Fibroblast of lung (primary cell): ENCODE measurements at regions not wholly inside any gene's neighbourhood (a gene's known extent, or its start where the extent isn't known, plus 50 kb on each side); places are given as distances from the start of the nearest gene placed in this dataset.

Experiments used
- DNase-seq, 2 donors: peaks; one replicate each; pipeline versions ENCODE4 v3.0.0 to v3.0.0-alpha.2; 2010; ENCODE audit warnings: low read depth in 2 of 2
- H2AFZ ChIP-seq: 2 replicates; pipeline ENCODE4 v1.5.1; 2012; ENCODE audit warnings: low read length, control low read depth, inconsistent platforms
- H3K27ac ChIP-seq: 2 replicates; pipeline ENCODE4 v1.5.1; 2011; ENCODE audit warnings: low read length, control low read depth; ENCODE audit not compliant: insufficient read depth
- H3K27me3 ChIP-seq: 2 replicates; pipeline ENCODE4 v1.5.1; 2011; ENCODE audit warnings: mild to moderate bottlenecking, low read length; ENCODE audit not compliant: control insufficient read depth, insufficient read depth
- H3K36me3 ChIP-seq: 2 replicates; pipeline ENCODE4 v1.5.1; 2011; ENCODE audit warnings: low read length; ENCODE audit not compliant: control insufficient read depth, insufficient read depth
- H3K4me1 ChIP-seq: 2 replicates; pipeline ENCODE4 v1.5.1; 2011; ENCODE audit warnings: low read length; ENCODE audit not compliant: control insufficient read depth, insufficient read depth; ENCODE audit errors: extremely low read depth
- H3K4me2 ChIP-seq: 2 replicates; pipeline ENCODE4 v1.5.1; 2011; ENCODE audit warnings: low read length, control low read depth; ENCODE audit not compliant: insufficient read depth; ENCODE audit errors: extremely low read depth
- H3K4me3 ChIP-seq, 4 experiments: fragments of 200-600 bp in 1 of 4; sonication (generic) in 1 of 4; replicated peaks in 1 of 4; 2 replicates each; pipeline ENCODE4 v1.5.1; 2011 to 2016; ENCODE audit warnings: low read length in 4 of 4, low read depth in 3 of 4, mild to moderate bottlenecking in 3 of 4, control low read depth in 2 of 4, inconsistent platforms in 1 of 4, mixed read lengths in 1 of 4; ENCODE audit not compliant: insufficient read depth in 1 of 4; ENCODE audit errors: control extremely low read depth in 1 of 4
- H3K79me2 ChIP-seq: 2 replicates; pipeline ENCODE4 v1.5.1; 2012; ENCODE audit warnings: mild to moderate bottlenecking, low read length, inconsistent platforms; ENCODE audit not compliant: control insufficient read depth, insufficient read depth
- H3K9ac ChIP-seq: 2 replicates; pipeline ENCODE4 v1.5.1; 2011; ENCODE audit warnings: mild to moderate bottlenecking, low read length, control low read depth; ENCODE audit not compliant: insufficient read depth
- H3K9me3 ChIP-seq: 2 replicates; pipeline ENCODE4 v1.5.1; 2012; ENCODE audit warnings: low read depth, low read length; ENCODE audit not compliant: control insufficient read depth, insufficient read depth
- H4K20me1 ChIP-seq: 2 replicates; pipeline ENCODE4 v1.5.1; 2011; ENCODE audit warnings: low read length; ENCODE audit not compliant: control insufficient read depth, insufficient read depth; ENCODE audit errors: extremely low read depth
- CTCF ChIP-seq, 2 donors: IDR thresholded peaks in 1 of 2; conservative IDR thresholded peaks in 1 of 2; 1 replicate in 1 of 2; 2 replicates in 1 of 2; pipeline ENCODE4 v1.5.1; 2011 to 2012; ENCODE audit warnings: low read length in 2 of 2, control low read depth in 1 of 2, inconsistent platforms in 1 of 2, low read depth in 1 of 2, mild to moderate bottlenecking in 1 of 2
- EZH2 ChIP-seq: IDR thresholded peaks from 2 replicates; pipeline ENCODE4 v1.5.1; 2012; ENCODE audit warnings: low read length, control low read depth, mild to moderate bottlenecking; ENCODE audit errors: missing control alignments

GRCh38 chr14:96999654-97000155, 202.5 kb downstream of the VRK1 start:
- TF ChIP-seq EZH2 (no peak), CTCF (conservative IDR thresholded peaks at IDR 0.05 in 1 of 2, IDR thresholded peaks at IDR 0.05 in 1 of 2; ENCODE audit: low read depth in 1 of 2, low read length in 2 of 2) (no peak)
- no peaks in the 10 kb centered on the region for H4K20me1 ChIP-seq
- no peak overlapping the region for H3K27ac ChIP-seq
- H3K9me3 ChIP-seq, result no peaks in the 10 kb centered on the region
- H3K4me2 ChIP-seq, result no peak overlapping the region
- no peak overlapping the region for H2AFZ ChIP-seq
- no peak overlapping the region for H3K9ac ChIP-seq
- no peaks in the 10 kb centered on the region for H3K27me3 ChIP-seq
- DNase-seq, result no peak
- H3K4me3 ChIP-seq, result no peak overlapping the region
- H3K79me2 ChIP-seq, result no peaks in the 10 kb centered on the region
- H3K4me1 ChIP-seq, result no peaks in the 10 kb centered on the region
- H3K36me3 ChIP-seq, result no peaks in the 10 kb centered on the region

- Histone ChIP-seq H3K4me2 (no peak overlapping the region), H3K4me1 (no peaks in the 10 kb centered on the region), H2AFZ (no peak overlapping the region), H3K27me3 (no peaks in the 10 kb centered on the region), H3K9me3 (no peaks in the 10 kb centered on the region), H3K36me3 (no peaks in the 10 kb centered on the region), H3K9ac (no peak overlapping the region), H3K79me2 (no peaks in the 10 kb centered on the region), H4K20me1 (no peaks in the 10 kb centered on the region), H3K4me3 (no peak overlapping the region), H3K27ac (no peak overlapping the region)
- no peak for TF ChIP-seq CTCF (conservative IDR thresholded peaks at IDR 0.05 in 1 of 2, IDR thresholded peaks at IDR 0.05 in 1 of 2; ENCODE audit: low read depth in 1 of 2, low read length in 2 of 2)
- TF ChIP-seq EZH2, result no peak
- DNase-seq, result no peak
These were observed 205.3 kb downstream of the VRK1 start for GRCh38 chr14:97002454-97002853.

- Histone ChIP-seq H3K27me3 (no peaks in the 10 kb centered on the region), H3K36me3 (no peaks in the 10 kb centered on the region), H3K9ac (no peak overlapping the region), H4K20me1 (no peaks in the 10 kb centered on the region), H2AFZ (no peak overlapping the region), H3K27ac (no peak overlapping the region), H3K79me2 (no peaks in the 10 kb centered on the region), H3K4me2 (no peak overlapping the region), H3K9me3 (no peaks in the 10 kb centered on the region), H3K4me3 (no peak overlapping the region), H3K4me1 (no peaks in the 10 kb centered on the region)
- DNase-seq, result no peak
- no peak for TF ChIP-seq CTCF (conservative IDR thresholded peaks at IDR 0.05 in 1 of 2, IDR thresholded peaks at IDR 0.05 in 1 of 2; ENCODE audit: low read depth in 1 of 2, low read length in 2 of 2)
- no peak for TF ChIP-seq EZH2
These were observed 208.8 kb downstream of the VRK1 start for GRCh38 chr14:97005934-97006333.
